ENCODE measurements at regions not wholly inside any gene's neighbourhood (a gene's known extent, or its start where the extent isn't known, plus 50 kb on each side); places are given as distances from the start of the nearest gene placed in this dataset.
"Not testable (repeated sequence)": the region's sequence is repeated elsewhere in the genome, so short reads cannot be mapped to it uniquely, and the experiment has no call there.

DNA sequence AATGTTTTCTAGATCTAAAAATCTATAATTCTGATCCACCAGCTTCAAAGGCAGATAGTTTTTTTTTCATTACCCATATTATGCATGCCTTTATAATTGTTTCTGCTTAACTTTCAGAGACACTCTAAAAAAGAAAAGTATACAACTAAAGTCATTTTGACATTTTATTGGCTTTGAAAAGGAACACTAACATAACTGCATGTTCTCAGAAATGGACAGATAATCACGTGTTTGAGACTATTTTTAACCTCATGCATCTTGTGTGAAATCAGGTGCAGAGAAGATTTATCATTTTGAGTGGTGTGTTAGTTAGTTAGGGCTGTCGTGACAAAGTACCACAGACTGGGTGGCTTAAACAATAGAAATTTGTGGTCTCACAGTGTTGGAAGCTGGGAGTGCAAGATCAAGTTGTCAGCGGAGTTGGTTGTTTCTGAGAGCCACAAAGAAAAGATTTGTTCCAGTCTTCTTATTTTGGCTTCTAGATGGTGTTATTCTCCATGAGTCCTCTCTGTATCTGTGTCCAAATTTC is 841.4 kb upstream of the LRATD1 start:
- DNase-seq (ENCODE audit: extremely low read depth in 1 of 2, low read depth in 1 of 2): no peak

DNA sequence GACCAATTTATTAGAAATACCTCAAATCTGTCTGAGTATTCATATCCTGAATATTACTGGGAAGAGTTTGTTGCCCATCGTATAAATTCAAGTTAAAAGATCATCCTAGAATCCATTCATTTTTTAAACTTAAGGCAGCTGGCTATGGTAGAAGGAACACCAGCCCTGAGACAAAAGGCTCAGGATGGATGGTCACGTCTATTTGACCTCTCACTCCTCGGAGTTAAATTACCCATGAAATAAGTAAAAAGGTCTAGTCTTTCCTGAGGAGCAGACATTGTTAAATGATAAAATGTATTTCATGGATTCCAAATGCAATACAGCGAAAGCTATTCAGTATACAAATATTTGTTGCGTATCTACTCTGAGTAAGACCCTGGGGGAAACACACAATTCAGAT is 826.0 kb upstream of the LRATD1 start:
- no peak for DNase-seq (ENCODE audit: extremely low read depth in 1 of 2, low read depth in 1 of 2)

DNA sequence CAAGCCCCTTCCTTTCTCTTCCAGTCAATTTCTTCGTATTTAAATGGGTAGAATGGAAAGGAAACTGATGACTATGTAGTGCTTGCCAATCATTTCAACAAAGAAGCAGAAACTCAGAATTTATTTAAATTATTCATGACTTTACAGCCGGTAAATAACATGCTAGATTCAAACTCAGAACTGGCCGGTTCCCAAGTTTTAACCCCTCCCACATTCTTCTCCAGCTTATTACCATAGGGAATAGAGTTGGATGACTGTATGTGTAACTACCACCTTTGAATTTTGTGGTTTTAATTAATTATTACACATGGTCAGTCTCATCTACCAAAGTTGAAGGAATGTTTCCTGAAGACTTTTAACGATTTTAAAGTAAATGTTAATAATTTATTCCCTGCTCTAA is 819.3 kb upstream of the LRATD1 start:
- no peak for DNase-seq (ENCODE audit: extremely low read depth in 1 of 2, low read depth in 1 of 2)

- no peak for DNase-seq (ENCODE audit: extremely low read depth in 1 of 2, low read depth in 1 of 2)
Measured at GRCh38 chr2:13818002-13818401, 814.5 kb upstream of the LRATD1 start.

DNA sequence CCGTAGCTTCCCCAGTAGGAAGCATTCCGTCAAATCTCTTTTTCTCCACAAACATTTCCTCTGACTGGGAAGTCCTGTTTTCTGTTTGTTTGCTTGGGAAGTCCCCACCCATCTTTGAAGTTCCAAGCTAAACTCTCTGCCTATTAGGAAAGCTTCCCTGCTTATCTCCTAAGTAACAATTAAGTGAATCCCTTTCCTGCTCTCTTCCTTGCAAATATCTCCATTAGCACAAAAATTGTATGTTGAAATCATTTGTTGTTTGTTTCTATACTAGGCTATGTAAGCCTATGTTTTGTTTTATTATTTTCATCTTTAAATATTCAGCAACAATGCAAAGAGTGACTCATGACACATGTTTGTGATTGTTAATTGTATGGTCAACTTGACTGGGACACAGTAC is 812.6 kb upstream of the LRATD1 start:
- DNase-seq (ENCODE audit: extremely low read depth in 1 of 2, low read depth in 1 of 2): no peak

GRCh38 chr2:13821255-13821880 is 811.1 kb upstream of the LRATD1 start:
- no peak for DNase-seq (ENCODE audit: extremely low read depth in 1 of 2, low read depth in 1 of 2)

DNA sequence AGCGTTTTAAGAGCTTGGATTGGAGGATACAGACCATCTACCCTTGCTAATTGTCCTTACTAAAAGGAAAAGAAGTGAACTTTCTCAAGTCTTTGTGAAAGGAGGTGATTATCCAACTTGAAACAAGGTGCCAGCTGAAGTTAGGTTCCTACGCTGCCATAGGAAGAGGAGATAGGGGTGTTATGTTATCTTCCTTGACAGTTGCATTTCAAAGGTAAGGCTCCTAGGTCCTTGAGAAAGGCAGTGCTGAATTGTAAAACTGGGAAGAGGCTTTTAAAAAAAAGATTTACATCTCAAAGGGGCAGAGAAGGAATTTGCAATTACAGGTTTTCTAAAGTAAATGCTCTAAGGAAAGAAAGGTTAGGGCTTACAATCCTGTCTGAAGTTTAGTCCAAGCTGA is 810.2 kb upstream of the LRATD1 start:
- no peak for DNase-seq (ENCODE audit: extremely low read depth in 1 of 2, low read depth in 1 of 2)

- DNase-seq (ENCODE audit: extremely low read depth in 1 of 2, low read depth in 1 of 2): no peak
Measured at GRCh38 chr2:13826314-13826853, 806.1 kb upstream of the LRATD1 start.

GRCh38 chr2:13858626-13859025 is 773.9 kb upstream of the LRATD1 start:
- no peak for DNase-seq (ENCODE audit: extremely low read depth in 1 of 2, low read depth in 1 of 2)

DNA sequence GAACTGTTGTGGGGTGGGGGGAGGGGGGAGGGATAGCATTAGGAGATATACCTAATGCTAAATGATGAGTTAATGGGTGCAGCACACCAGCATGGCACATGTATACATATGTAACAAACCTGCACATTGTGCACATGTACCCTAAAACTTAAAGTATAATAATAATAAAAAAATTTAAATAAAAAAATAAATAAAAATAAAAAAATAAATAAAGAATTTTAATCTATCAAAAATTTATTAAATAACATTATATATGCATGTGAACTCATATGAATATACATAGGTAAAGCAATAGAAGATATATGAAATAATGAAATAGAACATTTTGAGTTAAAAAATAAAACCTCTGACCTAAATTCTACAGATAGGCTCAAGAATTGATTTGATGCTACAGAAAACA is 764.2 kb upstream of the LRATD1 start:
- DNase-seq (ENCODE audit: extremely low read depth in 1 of 2, low read depth in 1 of 2): not testable (repeated sequence)

- DNase-seq (ENCODE audit: extremely low read depth in 1 of 2, low read depth in 1 of 2): no peak
Measured at GRCh38 chr2:13876491-13877037, 756.0 kb upstream of the LRATD1 start.

DNA sequence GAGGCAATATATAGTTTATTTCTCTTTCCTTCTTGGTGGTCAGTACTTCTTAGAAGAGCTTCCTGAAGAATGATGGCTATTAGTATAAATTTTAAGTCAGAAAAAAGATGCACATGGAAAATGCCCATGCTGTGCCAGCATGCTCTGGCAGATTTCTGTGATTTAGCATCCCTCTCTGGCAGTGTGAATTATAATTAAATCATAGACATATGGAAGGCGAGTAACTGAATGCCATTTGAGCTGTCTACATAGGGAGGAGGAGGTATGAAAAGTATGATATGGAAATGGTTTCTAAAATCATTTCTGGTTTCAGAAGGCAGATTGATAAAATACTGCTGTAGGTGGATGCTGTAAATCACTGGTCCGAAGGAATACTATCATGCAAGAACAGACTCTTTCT is 754.9 kb upstream of the LRATD1 start:
- no peak for DNase-seq (ENCODE audit: extremely low read depth in 1 of 2, low read depth in 1 of 2)

GRCh38 chr2:13884291-13884976 is 748.1 kb upstream of the LRATD1 start:
- DNase-seq (ENCODE audit: extremely low read depth in 1 of 2, low read depth in 1 of 2): no peak

- no peak for DNase-seq (ENCODE audit: extremely low read depth in 1 of 2, low read depth in 1 of 2)
Measured at GRCh38 chr2:13901526-13901925, 731.0 kb upstream of the LRATD1 start.

- DNase-seq (ENCODE audit: extremely low read depth in 1 of 2, low read depth in 1 of 2): no peak
Measured at GRCh38 chr2:13905831-13906230, 726.7 kb upstream of the LRATD1 start.

GRCh38 chr2:13916066-13916465 is 716.5 kb upstream of the LRATD1 start:
- no peak for DNase-seq (ENCODE audit: extremely low read depth in 1 of 2, low read depth in 1 of 2)

- DNase-seq (ENCODE audit: extremely low read depth in 1 of 2, low read depth in 1 of 2): no peak
Measured at GRCh38 chr2:13917958-13918357, 714.6 kb upstream of the LRATD1 start.

DNA sequence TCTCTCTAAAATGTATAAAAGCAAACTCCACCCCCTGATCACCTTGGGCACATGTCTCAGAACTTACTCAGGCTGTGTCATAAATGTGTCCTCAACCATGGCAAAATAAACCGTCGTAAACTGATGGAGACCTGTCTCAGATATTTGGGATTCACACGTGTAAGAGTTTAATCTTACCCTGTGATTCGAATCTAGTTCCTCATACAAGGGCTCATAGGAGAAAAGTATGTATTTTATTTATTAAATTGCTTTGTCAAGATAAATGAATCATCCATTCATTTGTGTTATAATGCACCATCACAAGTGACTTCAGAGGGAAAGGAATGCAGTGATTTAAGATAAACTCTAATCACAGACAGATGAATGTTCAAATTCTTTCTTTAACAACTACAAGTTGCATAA is 712.5 kb upstream of the LRATD1 start:
- DNase-seq (ENCODE audit: extremely low read depth in 1 of 2, low read depth in 1 of 2): no peak

DNA sequence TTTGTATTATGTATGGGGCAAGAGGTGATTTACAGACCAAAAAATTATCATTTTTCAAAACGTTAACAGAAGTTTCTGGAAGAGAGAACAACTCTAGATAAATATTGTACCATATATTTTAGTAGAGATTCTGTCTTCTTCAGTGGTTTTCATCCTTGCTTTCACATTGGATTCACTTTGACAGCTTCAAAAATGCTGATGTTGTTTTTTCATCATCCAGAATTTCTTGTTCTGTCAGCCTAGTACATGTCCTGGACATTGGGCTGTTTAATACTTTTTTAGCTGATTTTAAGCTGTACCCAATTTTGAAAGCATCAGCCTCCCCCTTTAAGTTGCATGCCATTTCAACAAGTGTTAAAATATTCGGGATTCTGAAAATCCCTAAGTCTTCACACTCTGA is 711.3 kb upstream of the LRATD1 start:
- no peak for DNase-seq (ENCODE audit: extremely low read depth in 1 of 2, low read depth in 1 of 2)

- DNase-seq (ENCODE audit: extremely low read depth in 1 of 2, low read depth in 1 of 2): no peak
Measured at GRCh38 chr2:13923823-13924222, 708.7 kb upstream of the LRATD1 start.

- no peak for DNase-seq (ENCODE audit: extremely low read depth in 1 of 2, low read depth in 1 of 2)
Measured at GRCh38 chr2:13942111-13942510, 690.4 kb upstream of the LRATD1 start.

GRCh38 chr2:13950761-13951160 is 681.8 kb upstream of the LRATD1 start:
- no peak for DNase-seq (ENCODE audit: extremely low read depth in 1 of 2, low read depth in 1 of 2)
